HG03378 (cell line): ENCODE measurements at regions not wholly inside any gene's neighbourhood (a gene's known extent, or its start where the extent isn't known, plus 50 kb on each side); places are given as distances from the start of the nearest gene placed in this dataset.

Experiments
- ATAC-seq: cut with Tn5 transposase; IDR thresholded peaks from one replicate; pipeline ENCODE4 v1.9.1; 2021; ENCODE audit warnings: mild to moderate bottlenecking, moderate library complexity; ENCODE audit not compliant: unreplicated experiment

GRCh38 chr15:47273864-47274263 lies 443.4 kb upstream of the SEMA6D start:
- no peak for ATAC-seq

- no peak for ATAC-seq
These were observed 434.1 kb upstream of the SEMA6D start for GRCh38 chr15:47283246-47283645.

- ATAC-seq: no peak
These were observed 428.5 kb upstream of the SEMA6D start for GRCh38 chr15:47288794-47289193.

GRCh38 chr15:47289656-47290055 lies 427.6 kb upstream of the SEMA6D start:
- no peak for ATAC-seq

- ATAC-seq: no peak
These were observed 425.5 kb upstream of the SEMA6D start for GRCh38 chr15:47291767-47292166.

GRCh38 chr15:47292638-47293190 lies 424.6 kb upstream of the SEMA6D start:
- ATAC-seq: no peak

GRCh38 chr15:47293466-47294162 lies 423.7 kb upstream of the SEMA6D start:
- ATAC-seq: no peak

GRCh38 chr15:47294765-47295259 lies 422.5 kb upstream of the SEMA6D start:
- no peak for ATAC-seq

GRCh38 chr15:47296881-47297280 lies 420.4 kb upstream of the SEMA6D start:
- ATAC-seq: no peak

GRCh38 chr15:47299846-47300434 lies 417.4 kb upstream of the SEMA6D start:
- ATAC-seq: no peak

GRCh38 chr15:47300596-47300995 lies 416.7 kb upstream of the SEMA6D start:
- ATAC-seq: no peak

- no peak for ATAC-seq
These were observed 415.8 kb upstream of the SEMA6D start for GRCh38 chr15:47301481-47301880.

- no peak for ATAC-seq
These were observed 412.6 kb upstream of the SEMA6D start for GRCh38 chr15:47304656-47305055.

- ATAC-seq: no peak
These were observed 405.1 kb upstream of the SEMA6D start for GRCh38 chr15:47312161-47312560.

GRCh38 chr15:47326410-47327333 lies 390.6 kb upstream of the SEMA6D start:
- ATAC-seq: no peak

- ATAC-seq: no peak
These were observed 385.4 kb upstream of the SEMA6D start for GRCh38 chr15:47331829-47332393.

GRCh38 chr15:47332481-47332880 lies 384.8 kb upstream of the SEMA6D start:
- no peak for ATAC-seq

- ATAC-seq: no peak
These were observed 383.6 kb upstream of the SEMA6D start for GRCh38 chr15:47333734-47334133.

- ATAC-seq: no peak
These were observed 382.3 kb upstream of the SEMA6D start for GRCh38 chr15:47334805-47335535.

- ATAC-seq: no peak
These were observed 380.2 kb upstream of the SEMA6D start for GRCh38 chr15:47337106-47337505.
